ENCODE measurements at regions not wholly inside any gene's neighbourhood (a gene's known extent, or its start where the extent isn't known, plus 50 kb on each side); places are given as distances from the start of the nearest gene placed in this dataset.
"Not testable (repeated sequence)": the region's sequence is repeated elsewhere in the genome, so short reads cannot be mapped to it uniquely, and the experiment has no call there.

- H3K27ac ChIP-seq, result no peak overlapping the region
- FAIRE-seq (no peak), ATAC-seq (no peak), DNase-seq (ENCODE audit: low read depth in 1 of 2, low spot score in 1 of 2) (no peak)
- no peak overlapping the region for H3K4me3 ChIP-seq
- no peaks in the 10 kb centered on the region for H3K9me3 ChIP-seq
- WGBS (ENCODE audit: missing lambda C conversion rate), result 47% methylated on average over 2 of the region's 2 CpGs
- no peak overlapping the region for H3K4me2 ChIP-seq
- H3K4me1 ChIP-seq, result no peaks in the 10 kb centered on the region
- TF ChIP-seq GATA3 (IDR thresholded peaks at IDR 0.05; ENCODE audit: borderline replicate concordance), result no peak
- no peak for TF ChIP-seq KDM1A (IDR thresholded peaks at IDR 0.05; ENCODE audit: low read depth)
- no peak for TF ChIP-seq CBX8 (IDR thresholded peaks at IDR 0.05)
- no peak for TF ChIP-seq TP53 (CRISPR knock-in tag; IDR thresholded peaks at IDR 0.05)
- TF ChIP-seq ATOH8 (CRISPR knock-in tag; IDR thresholded peaks at IDR 0.05; ENCODE audit: low read depth), result no peak
- TF ChIP-seq CHD2 (IDR thresholded peaks at IDR 0.05; ENCODE audit: low read length, partially characterized antibody), result no peak
- no peak for TF ChIP-seq SREBF2 (IDR thresholded peaks at IDR 0.05)
- TF ChIP-seq JUNB (IDR thresholded peaks at IDR 0.05), result no peak
- TF ChIP-seq FOXS1 (CRISPR knock-in tag; IDR thresholded peaks at IDR 0.05), result no peak
- TF ChIP-seq REST (IDR thresholded peaks at IDR 0.05), result no peak
- ChIA-PET POLR2A (no interaction called here), CTCF (interaction anchor here (1.2 kb wide), 1 partner anchor 11 kb away, joined by 3 read pairs; no protein-coding TSS in a partner anchor)
Observed at GRCh38 chr5:126125407-126125806, 297.8 kb upstream of the GRAMD2B start.

GRCh38 chr5:126126574-126126973 lies 296.6 kb upstream of the GRAMD2B start:
- DNase-seq (ENCODE audit: low read depth in 1 of 2, low spot score in 1 of 2), result no peak
- Histone ChIP-seq H3K27ac (no peak overlapping the region), H3K4me2 (no peak overlapping the region), H3K4me1 (no peaks in the 10 kb centered on the region), H3K4me3 (no peak overlapping the region), H3K9me3 (no peaks in the 10 kb centered on the region)
- no peak for TF ChIP-seq BCL3 (IDR thresholded peaks at IDR 0.05)
- TF ChIP-seq HEYL (CRISPR knock-in tag; IDR thresholded peaks at IDR 0.05), result no peak
- TF ChIP-seq BHLHE40 (IDR thresholded peaks at IDR 0.05; ENCODE audit: low read depth, low read length), result no peak
- no peak for TF ChIP-seq JUN (IDR thresholded peaks at IDR 0.05)
- WGBS (ENCODE audit: missing lambda C conversion rate), result 55% methylated on average over 4 of the region's 4 CpGs
- CTCF ChIA-PET, result no interaction called here
- POLR2A ChIA-PET, result no interaction called here
- no peak for ATAC-seq
- FAIRE-seq, result no peak

- H3K9me3 ChIP-seq; FAIRE-seq; DNase-seq (ENCODE audit: low read depth in 1 of 2, low spot score in 1 of 2); H3K27ac ChIP-seq; H3K4me1 ChIP-seq; ATAC-seq; H3K4me2 ChIP-seq; POLR2A ChIA-PET; H3K4me3 ChIP-seq; CTCF ChIA-PET: not testable (repeated sequence)
- WGBS (ENCODE audit: missing lambda C conversion rate), result 34% methylated on average over 2 of the region's 2 CpGs
Observed at GRCh38 chr5:126127371-126127770, 295.8 kb upstream of the GRAMD2B start.

GRCh38 chr5:126129431-126129830 lies 293.8 kb upstream of the GRAMD2B start:
- DNase-seq (ENCODE audit: low read depth in 1 of 2, low spot score in 1 of 2) (no peak), FAIRE-seq (no peak), ATAC-seq (no peak)
- Histone ChIP-seq H3K27ac (no peak overlapping the region), H3K4me1 (no peaks in the 10 kb centered on the region), H3K4me3 (no peak overlapping the region), H3K4me2 (no peak overlapping the region), H3K9me3 (no peaks in the 10 kb centered on the region)
- CTCF ChIA-PET, result interaction anchor here (0.7 kb wide), 1 partner anchor 105 kb away, joined by 4 read pairs; no protein-coding TSS in a partner anchor
- WGBS (ENCODE audit: missing lambda C conversion rate), result 30% methylated on average over 2 of the region's 2 CpGs
- POLR2A ChIA-PET, result no interaction called here
- no peak for TF ChIP-seq HOXB13 (CRISPR knock-in tag; IDR thresholded peaks at IDR 0.05; ENCODE audit: low read depth)
- no peak for TF ChIP-seq POLR2A (IDR thresholded peaks at IDR 0.05; ENCODE audit: low read length)
- TF ChIP-seq ZNF302 (CRISPR knock-in tag; IDR thresholded peaks at IDR 0.05), result no peak
- no peak for TF ChIP-seq NPAS2 (CRISPR knock-in tag; IDR thresholded peaks at IDR 0.05; ENCODE audit: borderline replicate concordance)
- TF ChIP-seq EP300 (IDR thresholded peaks at IDR 0.05), result no peak
- no peak for TF ChIP-seq CEBPB (IDR thresholded peaks at IDR 0.05)
- no peak for TF ChIP-seq KDM5A (IDR thresholded peaks at IDR 0.05)
- TF ChIP-seq HOXA7 (CRISPR knock-in tag; IDR thresholded peaks at IDR 0.05), result no peak
- TF ChIP-seq NFE2L2 (conservative IDR thresholded peaks at IDR 0.05; ENCODE audit: low read length), result no peak
- no peak for TF ChIP-seq MAFK (IDR thresholded peaks at IDR 0.05; ENCODE audit: partially characterized antibody)
- TF ChIP-seq CBX8 (IDR thresholded peaks at IDR 0.05), result no peak
- no peak for TF ChIP-seq RARB (CRISPR knock-in tag; IDR thresholded peaks at IDR 0.05)
- TF ChIP-seq HMGXB4 (CRISPR knock-in tag; IDR thresholded peaks at IDR 0.05; ENCODE audit: borderline replicate concordance), result no peak
- TF ChIP-seq ZC3H11A (IDR thresholded peaks at IDR 0.05), result no peak
